HL-60 (cell line): ENCODE measurements at regions not wholly inside any gene's neighbourhood (a gene's known extent, or its start where the extent isn't known, plus 50 kb on each side); places are given as distances from the start of the nearest gene placed in this dataset.

Source experiments
- GABPA ChIP-seq: IDR thresholded peaks from 2 replicates; pipeline ENCODE4 v1.6.1; 2012; ENCODE audit warnings: low read depth
- POLR2AphosphoS5 ChIP-seq: IDR thresholded peaks from 2 replicates; pipeline ENCODE4 v1.6.1; 2012; ENCODE audit warnings: low read depth
- SPI1 ChIP-seq: IDR thresholded peaks from 2 replicates; pipeline ENCODE4 v1.6.1; 2012; ENCODE audit warnings: low read depth, mild to moderate bottlenecking, borderline replicate concordance
- TF ChIP-seq, protein P1 (sequence below): IDR thresholded peaks from one replicate; pipeline ENCODE4 v1.5.1; 2011; ENCODE audit warnings: low read length, control low read depth, inconsistent platforms; ENCODE audit not compliant: insufficient read depth
- TF ChIP-seq, protein P2 (sequence below): IDR thresholded peaks from 2 replicates; pipeline ENCODE4 v1.6.1; 2012; ENCODE audit warnings: low read depth; ENCODE audit not compliant: insufficient replicate concordance

DNA sequence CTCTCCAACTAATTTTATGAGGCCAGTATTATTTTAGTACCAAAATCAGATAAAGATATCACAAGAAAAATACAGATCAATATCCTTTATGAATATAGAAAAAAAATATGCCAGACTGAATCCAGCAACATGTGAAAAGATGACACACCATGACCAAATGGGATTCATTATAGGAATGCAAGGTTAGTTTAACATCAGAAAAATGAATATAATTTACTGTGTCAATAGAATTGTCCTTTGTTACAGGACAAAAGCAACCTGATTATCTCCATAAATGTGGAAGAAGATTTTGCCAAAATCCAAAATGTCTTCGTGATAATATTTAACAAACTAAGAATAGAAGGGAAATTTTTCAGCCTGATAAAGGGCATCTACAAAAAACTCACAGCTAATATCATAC, 66.4 kb upstream of the DAB2 start:
- TF ChIP-seq, protein P1, sequence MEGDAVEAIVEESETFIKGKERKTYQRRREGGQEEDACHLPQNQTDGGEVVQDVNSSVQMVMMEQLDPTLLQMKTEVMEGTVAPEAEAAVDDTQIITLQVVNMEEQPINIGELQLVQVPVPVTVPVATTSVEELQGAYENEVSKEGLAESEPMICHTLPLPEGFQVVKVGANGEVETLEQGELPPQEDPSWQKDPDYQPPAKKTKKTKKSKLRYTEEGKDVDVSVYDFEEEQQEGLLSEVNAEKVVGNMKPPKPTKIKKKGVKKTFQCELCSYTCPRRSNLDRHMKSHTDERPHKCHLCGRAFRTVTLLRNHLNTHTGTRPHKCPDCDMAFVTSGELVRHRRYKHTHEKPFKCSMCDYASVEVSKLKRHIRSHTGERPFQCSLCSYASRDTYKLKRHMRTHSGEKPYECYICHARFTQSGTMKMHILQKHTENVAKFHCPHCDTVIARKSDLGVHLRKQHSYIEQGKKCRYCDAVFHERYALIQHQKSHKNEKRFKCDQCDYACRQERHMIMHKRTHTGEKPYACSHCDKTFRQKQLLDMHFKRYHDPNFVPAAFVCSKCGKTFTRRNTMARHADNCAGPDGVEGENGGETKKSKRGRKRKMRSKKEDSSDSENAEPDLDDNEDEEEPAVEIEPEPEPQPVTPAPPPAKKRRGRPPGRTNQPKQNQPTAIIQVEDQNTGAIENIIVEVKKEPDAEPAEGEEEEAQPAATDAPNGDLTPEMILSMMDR: no peak
- TF ChIP-seq POLR2AphosphoS5 (no peak), GABPA (no peak), SPI1 (no peak)
- TF ChIP-seq, protein P2, sequence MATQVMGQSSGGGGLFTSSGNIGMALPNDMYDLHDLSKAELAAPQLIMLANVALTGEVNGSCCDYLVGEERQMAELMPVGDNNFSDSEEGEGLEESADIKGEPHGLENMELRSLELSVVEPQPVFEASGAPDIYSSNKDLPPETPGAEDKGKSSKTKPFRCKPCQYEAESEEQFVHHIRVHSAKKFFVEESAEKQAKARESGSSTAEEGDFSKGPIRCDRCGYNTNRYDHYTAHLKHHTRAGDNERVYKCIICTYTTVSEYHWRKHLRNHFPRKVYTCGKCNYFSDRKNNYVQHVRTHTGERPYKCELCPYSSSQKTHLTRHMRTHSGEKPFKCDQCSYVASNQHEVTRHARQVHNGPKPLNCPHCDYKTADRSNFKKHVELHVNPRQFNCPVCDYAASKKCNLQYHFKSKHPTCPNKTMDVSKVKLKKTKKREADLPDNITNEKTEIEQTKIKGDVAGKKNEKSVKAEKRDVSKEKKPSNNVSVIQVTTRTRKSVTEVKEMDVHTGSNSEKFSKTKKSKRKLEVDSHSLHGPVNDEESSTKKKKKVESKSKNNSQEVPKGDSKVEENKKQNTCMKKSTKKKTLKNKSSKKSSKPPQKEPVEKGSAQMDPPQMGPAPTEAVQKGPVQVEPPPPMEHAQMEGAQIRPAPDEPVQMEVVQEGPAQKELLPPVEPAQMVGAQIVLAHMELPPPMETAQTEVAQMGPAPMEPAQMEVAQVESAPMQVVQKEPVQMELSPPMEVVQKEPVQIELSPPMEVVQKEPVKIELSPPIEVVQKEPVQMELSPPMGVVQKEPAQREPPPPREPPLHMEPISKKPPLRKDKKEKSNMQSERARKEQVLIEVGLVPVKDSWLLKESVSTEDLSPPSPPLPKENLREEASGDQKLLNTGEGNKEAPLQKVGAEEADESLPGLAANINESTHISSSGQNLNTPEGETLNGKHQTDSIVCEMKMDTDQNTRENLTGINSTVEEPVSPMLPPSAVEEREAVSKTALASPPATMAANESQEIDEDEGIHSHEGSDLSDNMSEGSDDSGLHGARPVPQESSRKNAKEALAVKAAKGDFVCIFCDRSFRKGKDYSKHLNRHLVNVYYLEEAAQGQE: no peak
